A673 (cell line): ENCODE measurements at regions not wholly inside any gene's neighbourhood (a gene's known extent, or its start where the extent isn't known, plus 50 kb on each side); places are given as distances from the start of the nearest gene placed in this dataset.

ENCODE experiments used
- BruUV-seq: library from RNA; stranded (reverse); fragments of 400-500 nt; replicated peaks from 2 replicates; lab custom pipeline; 2021; lab: Mats Ljungman, UMichigan
- CTCF ChIA-PET: fragments of 300-600 bp; sonication (Branson Sonifier 250); formaldehyde crosslinking; loops from one replicate; lab custom pipeline; 2022; ENCODE audit warnings: antibody characterized with exemption; lab: Charles Lee
- POLR2A ChIA-PET: fragments of 300-600 bp; sonication (Branson Sonifier 250); formaldehyde crosslinking; loops from one replicate; lab custom pipeline; 2022; ENCODE audit warnings: antibody characterized with exemption; ENCODE audit not compliant: low non-redundant PET; lab: Charles Lee
- DNase-seq: peaks from one replicate; pipeline ENCODE4 v3.0.0-alpha.2; 2015; ENCODE audit warnings: low spot score
- H3K27ac ChIP-seq: fragments of 200-600 bp; sonication (generic); 2 replicates; pipeline ENCODE4 v1.5.1; 2016; ENCODE audit warnings: mixed run types, low read depth, mild to moderate bottlenecking, mixed read lengths, antibody characterized with exemption, low read length; ENCODE audit not compliant: poor library complexity, severe bottlenecking
- H3K27me3 ChIP-seq: fragments of 200-600 bp; sonication (generic); replicated peaks from 2 replicates; pipeline ENCODE4 v1.6.1; 2017; ENCODE audit warnings: mixed run types, low read depth, mild to moderate bottlenecking, mixed read lengths, antibody characterized with exemption, low read length; ENCODE audit not compliant: insufficient read depth, poor library complexity
- H3K36me3 ChIP-seq: fragments of 200-600 bp; sonication (generic); 2 replicates; pipeline ENCODE4 v1.6.1; 2016; ENCODE audit warnings: mixed run types, mild to moderate bottlenecking, mixed read lengths, antibody characterized with exemption, low read length; ENCODE audit not compliant: insufficient read depth, poor library complexity, severe bottlenecking
- H3K4me1 ChIP-seq: fragments of 200-600 bp; sonication (generic); 2 replicates; pipeline ENCODE4 v1.6.1; 2017; ENCODE audit warnings: mixed run types, mild to moderate bottlenecking, mixed read lengths, antibody characterized with exemption, low read length; ENCODE audit not compliant: insufficient read depth, poor library complexity, severe bottlenecking
- H3K4me3 ChIP-seq: fragments of 200-600 bp; sonication (generic); 2 replicates; pipeline ENCODE4 v1.5.1; 2016; ENCODE audit warnings: low read depth, mixed run types, mild to moderate bottlenecking, mixed read lengths, low read length; ENCODE audit not compliant: poor library complexity, severe bottlenecking
- H3K9me3 ChIP-seq: fragments of 200-600 bp; sonication (generic); 2 replicates; pipeline ENCODE4 v1.6.1; 2016; ENCODE audit warnings: mixed run types, low read depth, mild to moderate bottlenecking, mixed read lengths, antibody characterized with exemption, low read length; ENCODE audit not compliant: poor library complexity, severe bottlenecking
- CTCF ChIP-seq: fragments of 300-800, 200-600 bp; sonication (generic); conservative IDR thresholded peaks from 2 replicates; pipeline ENCODE4 v1.5.1; 2017; ENCODE audit warnings: low read depth, mild to moderate bottlenecking, antibody characterized with exemption, low read length, moderate library complexity, mixed read lengths
- EZH2 ChIP-seq: fragments of 200-600 bp; sonication (generic); IDR thresholded peaks from 2 replicates; pipeline ENCODE4 v1.6.1; 2017; ENCODE audit warnings: borderline replicate concordance, low read depth, mild to moderate bottlenecking, mixed read lengths, antibody characterized with exemption, low read length; ENCODE audit not compliant: poor library complexity, severe bottlenecking
- intact Hi-C: fragments of 100-400 bp; cut with micrococcal nuclease; formaldehyde crosslinking; loops from one replicate; pipeline ENCODE4 v1.10.0; 2022; ENCODE audit not compliant: unreplicated experiment

GRCh38 chr5:166493040-166493439, 1798.4 kb upstream of the WWC1 start:
- intact Hi-C loops = no loop called here
- H3K4me3 ChIP-seq = no peak overlapping the region
- no TSS peak for BruUV-seq
- POLR2A ChIA-PET = no interaction called here
- no peaks in the 10 kb centered on the region for H3K36me3 ChIP-seq
- CTCF ChIA-PET = no interaction called here
- H3K9me3 ChIP-seq = no peaks in the 10 kb centered on the region
- H3K27ac ChIP-seq = no peak overlapping the region
- no peaks in the 10 kb centered on the region for H3K4me1 ChIP-seq
- H3K27me3 ChIP-seq = no peaks in the 10 kb centered on the region
- no peak for DNase-seq
- TF ChIP-seq CTCF (no peak), EZH2 (no peak)

GRCh38 chr5:166493612-166494011, 1797.8 kb upstream of the WWC1 start:
- TF ChIP-seq EZH2 (no peak), CTCF (no peak)
- Histone ChIP-seq H3K27me3 (no peaks in the 10 kb centered on the region), H3K36me3 (no peaks in the 10 kb centered on the region), H3K4me3 (no peak overlapping the region), H3K4me1 (no peaks in the 10 kb centered on the region), H3K9me3 (no peaks in the 10 kb centered on the region), H3K27ac (no peak overlapping the region)
- ChIA-PET CTCF (no interaction called here), POLR2A (no interaction called here)
- intact Hi-C loops = no loop called here
- BruUV-seq = no TSS peak
- no peak for DNase-seq

- Histone ChIP-seq H3K4me3 (no peak overlapping the region), H3K27me3 (no peaks in the 10 kb centered on the region), H3K36me3 (no peaks in the 10 kb centered on the region), H3K9me3 (no peaks in the 10 kb centered on the region), H3K27ac (no peak overlapping the region), H3K4me1 (no peaks in the 10 kb centered on the region)
- TF ChIP-seq CTCF (no peak), EZH2 (no peak)
- CTCF ChIA-PET = no interaction called here
- POLR2A ChIA-PET = no interaction called here
- intact Hi-C loops = no loop called here
- no TSS peak for BruUV-seq
- DNase-seq = no peak
Measured at GRCh38 chr5:166497496-166498104, 1793.8 kb upstream of the WWC1 start.
